Breast epithelium (tissue), 3 donors: ENCODE measurements at regions not wholly inside any gene's neighbourhood (a gene's known extent, or its start where the extent isn't known, plus 50 kb on each side); places are given as distances from the start of the nearest gene placed in this dataset.

Source experiments
- CTCF ChIP-seq, 3 donors: fragments of 450-650 bp; IDR thresholded peaks; one replicate each; pipeline ENCODE4 v1.5.1; 2016 to 2017; ENCODE audit warnings: antibody characterized with exemption in 3 of 3, mild to moderate bottlenecking in 3 of 3, moderate library complexity in 3 of 3
- POLR2A ChIP-seq: fragments of 450-650 bp; IDR thresholded peaks from one replicate; pipeline ENCODE4 v1.6.1; 2016; ENCODE audit warnings: antibody characterized with exemption, mild to moderate bottlenecking, moderate library complexity
- POLR2AphosphoS5 ChIP-seq, 3 donors: sonication (generic); formaldehyde crosslinking; IDR thresholded peaks; one replicate each; pipeline ENCODE4 v1.6.1; 2017; ENCODE audit warnings: antibody characterized with exemption in 3 of 3

GRCh38 chr20:60955706-60956105 lies 296.4 kb upstream of the CDH4 start:
- TF ChIP-seq POLR2AphosphoS5 (IDR thresholded peaks at IDR 0.05) (no peak), CTCF (IDR thresholded peaks at IDR 0.05) (no peak), POLR2A (no peak)
